Neuronal stem cell (in vitro differentiated cells): ENCODE measurements at regions not wholly inside any gene's neighbourhood (a gene's known extent, or its start where the extent isn't known, plus 50 kb on each side); places are given as distances from the start of the nearest gene placed in this dataset.

Experiments used
- DNase-seq: peaks from one replicate; pipeline ENCODE4 v3.0.0-alpha.2; 2013; ENCODE audit warnings: low spot score
- H2AFZ ChIP-seq: one replicate; pipeline ENCODE4 v1.6.1; 2013; ENCODE audit warnings: mild to moderate bottlenecking, low read length, inconsistent platforms
- H2AK5ac ChIP-seq: 2 replicates; pipeline ENCODE4 v1.6.1; 2013; ENCODE audit warnings: low read depth, mild to moderate bottlenecking, inconsistent platforms, low read length, moderate library complexity, mixed read lengths
- H2BK120ac ChIP-seq: 2 replicates; pipeline ENCODE4 v1.6.1; 2013; ENCODE audit warnings: low read depth, mild to moderate bottlenecking, inconsistent platforms, low read length, moderate library complexity, mixed read lengths
- H2BK12ac ChIP-seq: one replicate; pipeline ENCODE4 v1.6.1; 2013; ENCODE audit warnings: low read length, inconsistent platforms
- H2BK15ac ChIP-seq: 2 replicates; pipeline ENCODE4 v1.6.1; 2013; ENCODE audit warnings: mild to moderate bottlenecking, low read length, inconsistent platforms, mixed read lengths
- H2BK5ac ChIP-seq: one replicate; pipeline ENCODE4 v1.6.1; 2013; ENCODE audit warnings: inconsistent platforms, mild to moderate bottlenecking, low read length, moderate library complexity
- H3K14ac ChIP-seq: one replicate; pipeline ENCODE4 v1.6.1; 2013; ENCODE audit warnings: low read length, inconsistent platforms
- H3K18ac ChIP-seq: 2 replicates; pipeline ENCODE4 v1.6.1; 2013; ENCODE audit warnings: low read length, inconsistent platforms
- H3K23ac ChIP-seq: 2 replicates; pipeline ENCODE4 v1.6.1; 2013; ENCODE audit warnings: low read depth, mild to moderate bottlenecking, mixed read lengths, low read length, inconsistent platforms; ENCODE audit not compliant: poor library complexity
- H3K27ac ChIP-seq: replicated peaks from 3 replicates; pipeline ENCODE4 v1.5.1; 2013; ENCODE audit warnings: low read length, inconsistent platforms
- H3K27me3 ChIP-seq, 3 experiments: 2 replicates each; pipeline ENCODE4 v1.6.1; 2013; ENCODE audit warnings: low read length in 3 of 3, mild to moderate bottlenecking in 2 of 3, inconsistent platforms in 1 of 3, low read depth in 1 of 3, mixed read lengths in 1 of 3, moderate library complexity in 1 of 3; ENCODE audit not compliant: control insufficient read depth in 3 of 3, insufficient read depth in 3 of 3
- H3K36me3 ChIP-seq, 2 donors: replicated peaks in 1 of 2; 2 replicates each; pipeline ENCODE4 v1.6.1; 2013; ENCODE audit warnings: low read length in 2 of 2; ENCODE audit not compliant: control insufficient read depth in 2 of 2, insufficient read depth in 2 of 2
- H3K4ac ChIP-seq: 2 replicates; pipeline ENCODE4 v1.6.1; 2013; ENCODE audit warnings: inconsistent platforms, mild to moderate bottlenecking, low read length, moderate library complexity
- H3K4me1 ChIP-seq, 2 donors: 1 replicate in 1 of 2; 2 replicates in 1 of 2; pipeline ENCODE4 v1.6.1; 2013; ENCODE audit warnings: low read length in 2 of 2, low read depth in 1 of 2; ENCODE audit not compliant: control insufficient read depth in 2 of 2, insufficient read depth in 1 of 2
- H3K4me2 ChIP-seq: one replicate; pipeline ENCODE4 v1.6.1; 2013; ENCODE audit warnings: mild to moderate bottlenecking, low read length, inconsistent platforms; ENCODE audit not compliant: insufficient read depth, poor library complexity, severe bottlenecking
- H3K4me3 ChIP-seq, 2 donors: 2 replicates each; pipeline ENCODE4 v1.5.1; 2013; ENCODE audit warnings: low read length in 2 of 2, mild to moderate bottlenecking in 2 of 2, inconsistent platforms in 1 of 2, moderate library complexity in 1 of 2
- H3K79me1 ChIP-seq: one replicate; pipeline ENCODE4 v1.6.1; 2013; ENCODE audit warnings: low read depth, mild to moderate bottlenecking, inconsistent platforms, low read length, moderate library complexity
- H3K9ac ChIP-seq: one replicate; pipeline ENCODE4 v1.6.1; 2013; ENCODE audit warnings: mild to moderate bottlenecking, low read depth, low read length, inconsistent platforms; ENCODE audit not compliant: poor library complexity
- H3K9me3 ChIP-seq, 2 donors: replicated peaks in 1 of 2; 2 replicates each; pipeline versions ENCODE3 to v1.6.1; 2013; ENCODE audit warnings: low read length in 2 of 2, mild to moderate bottlenecking in 2 of 2, inconsistent platforms in 1 of 2, low read depth in 1 of 2, mixed read lengths in 1 of 2, moderate library complexity in 1 of 2; ENCODE audit not compliant: control insufficient read depth in 2 of 2, insufficient read depth in 1 of 2
- H4K8ac ChIP-seq: one replicate; pipeline ENCODE4 v1.6.1; 2013; ENCODE audit warnings: low read depth, mild to moderate bottlenecking, inconsistent platforms, low read length, moderate library complexity
- H4K91ac ChIP-seq: one replicate; pipeline ENCODE4 v1.6.1; 2013; ENCODE audit warnings: low read length, low read depth, mild to moderate bottlenecking, inconsistent platforms; ENCODE audit not compliant: poor library complexity
- WGBS, 2 donors: extraction: QIAGEN DNeasy Blood & Tissue Kit; methylation state at CpG; one replicate each; pipeline ENCODE4 v1.1.7; 2013; ENCODE audit warnings: missing lambda C conversion rate in 2 of 2, mixed read lengths in 1 of 2; ENCODE audit not compliant: insufficient read length in 2 of 2, insufficient replicate concordance in 1 of 2; ENCODE audit errors: extremely low coverage in 2 of 2; 5-methylcytosine and 5-hydroxymethylcytosine counted together

GRCh38 chr14:22334275-22334577 lies 254.8 kb downstream of the DAD1 start:
- H3K4me3 ChIP-seq = no peak overlapping the region
- H3K9ac ChIP-seq = no peak overlapping the region
- H4K91ac ChIP-seq = no peak overlapping the region
- no peak for DNase-seq
- H2AFZ ChIP-seq = no peak overlapping the region
- H3K36me3 ChIP-seq = no peaks in the 10 kb centered on the region
- no peak overlapping the region for H2BK120ac ChIP-seq
- H3K4me1 ChIP-seq = peaks cover 0 to 3% of the 10 kb centered on the region in 2 donors
- no peak overlapping the region for H2AK5ac ChIP-seq
- no peak overlapping the region for H2BK5ac ChIP-seq
- H3K4me2 ChIP-seq = no peak overlapping the region
- no peak overlapping the region for H2BK12ac ChIP-seq
- H3K4ac ChIP-seq = no peak overlapping the region
- no CpG with 5 or more reads among the region's 4 CpGs for WGBS, 2 donors
- H3K18ac ChIP-seq = no peak overlapping the region
- no peak overlapping the region for H4K8ac ChIP-seq
- H3K23ac ChIP-seq = no peak overlapping the region
- H3K27me3 ChIP-seq = peaks cover 0 to 4% (median 0%) of the 10 kb centered on the region in 3 experiments
- H3K79me1 ChIP-seq = no peaks in the 10 kb centered on the region
- H2BK15ac ChIP-seq = no peak overlapping the region
- no peak overlapping the region for H3K14ac ChIP-seq
- H3K27ac ChIP-seq = no peak overlapping the region
- peaks cover 4 to 7% of the 10 kb centered on the region in 2 donors for H3K9me3 ChIP-seq

GRCh38 chr14:22333422-22334274 lies 255.4 kb downstream of the DAD1 start:
- H2BK120ac ChIP-seq = no peak overlapping the region
- no peak overlapping the region for H3K23ac ChIP-seq
- no peak overlapping the region for H2AK5ac ChIP-seq
- no peaks in the 10 kb centered on the region for H3K36me3 ChIP-seq
- H3K9ac ChIP-seq = no peak overlapping the region
- no peak overlapping the region for H2BK12ac ChIP-seq
- no peak overlapping the region for H3K14ac ChIP-seq
- H3K79me1 ChIP-seq = no peaks in the 10 kb centered on the region
- H2BK15ac ChIP-seq = no peak overlapping the region
- H3K27me3 ChIP-seq = peaks cover 0 to 4% (median 0%) of the 10 kb centered on the region in 3 experiments
- no peak overlapping the region for H3K4me3 ChIP-seq
- H3K4ac ChIP-seq = no peak overlapping the region
- H2AFZ ChIP-seq = no peak overlapping the region
- H4K91ac ChIP-seq = no peak overlapping the region
- no peak overlapping the region for H3K27ac ChIP-seq
- no peak overlapping the region for H2BK5ac ChIP-seq
- H3K18ac ChIP-seq = no peak overlapping the region
- H4K8ac ChIP-seq = no peak overlapping the region
- peaks cover 0 to 3% of the 10 kb centered on the region in 2 donors for H3K4me1 ChIP-seq
- peaks cover 6 to 9% of the 10 kb centered on the region in 2 donors for H3K9me3 ChIP-seq
- no peak overlapping the region for H3K4me2 ChIP-seq
- no CpG with 5 or more reads among the region's 6 CpGs for WGBS, 2 donors
- DNase-seq = no peak

GRCh38 chr14:22332686-22333421 lies 256.2 kb downstream of the DAD1 start:
- peaks cover 6 to 10% of the 10 kb centered on the region in 2 donors for H3K9me3 ChIP-seq
- peaks cover 0 to 3% of the 10 kb centered on the region in 2 donors for H3K4me1 ChIP-seq
- H2BK15ac ChIP-seq = no peak overlapping the region
- no peak overlapping the region for H3K14ac ChIP-seq
- H3K79me1 ChIP-seq = no peaks in the 10 kb centered on the region
- no peak overlapping the region for H3K4me3 ChIP-seq
- no peak overlapping the region for H3K18ac ChIP-seq
- H4K91ac ChIP-seq = no peak overlapping the region
- no peak overlapping the region for H2AFZ ChIP-seq
- no peaks in the 10 kb centered on the region for H3K36me3 ChIP-seq
- no peak overlapping the region for H3K23ac ChIP-seq
- H2BK120ac ChIP-seq = no peak overlapping the region
- H2BK5ac ChIP-seq = no peak overlapping the region
- DNase-seq = no peak
- H3K4ac ChIP-seq = no peak overlapping the region
- WGBS, 2 donors = no CpG with 5 or more reads among the region's 2 CpGs
- no peak overlapping the region for H2AK5ac ChIP-seq
- no peak overlapping the region for H3K27ac ChIP-seq
- no peak overlapping the region for H3K4me2 ChIP-seq
- H3K9ac ChIP-seq = no peak overlapping the region
- H4K8ac ChIP-seq = no peak overlapping the region
- no peak overlapping the region for H2BK12ac ChIP-seq
- peaks cover 0 to 4% (median 0%) of the 10 kb centered on the region in 3 experiments for H3K27me3 ChIP-seq

GRCh38 chr14:22329371-22329770 lies 259.7 kb downstream of the DAD1 start:
- Histone ChIP-seq H3K23ac (no peak overlapping the region), H3K27ac (no peak overlapping the region), H3K79me1 (no peaks in the 10 kb centered on the region), H2BK5ac (no peak overlapping the region), H3K4me1 (no peaks in the 10 kb centered on the region), H3K27me3 (peaks cover 0 to 2% (median 0%) of the 10 kb centered on the region in 3 experiments), H2BK120ac (no peak overlapping the region), H4K91ac (no peak overlapping the region), H2AFZ (no peak overlapping the region), H2BK15ac (no peak overlapping the region), H3K4ac (no peak overlapping the region), H3K14ac (no peak overlapping the region), H4K8ac (no peak overlapping the region), H3K4me2 (no peak overlapping the region), H3K9me3 (peaks cover 6 to 14% of the 10 kb centered on the region in 2 donors), H3K4me3 (no peak overlapping the region), H3K18ac (no peak overlapping the region), H3K36me3 (no peaks in the 10 kb centered on the region), H2BK12ac (no peak overlapping the region), H3K9ac (no peak overlapping the region), H2AK5ac (no peak overlapping the region)
- no CpG with 5 or more reads among the region's 3 CpGs for WGBS, 2 donors
- no peak for DNase-seq
